ENCODE measurements at regions not wholly inside any gene's neighbourhood (a gene's known extent, or its start where the extent isn't known, plus 50 kb on each side); places are given as distances from the start of the nearest gene placed in this dataset.

DNA sequence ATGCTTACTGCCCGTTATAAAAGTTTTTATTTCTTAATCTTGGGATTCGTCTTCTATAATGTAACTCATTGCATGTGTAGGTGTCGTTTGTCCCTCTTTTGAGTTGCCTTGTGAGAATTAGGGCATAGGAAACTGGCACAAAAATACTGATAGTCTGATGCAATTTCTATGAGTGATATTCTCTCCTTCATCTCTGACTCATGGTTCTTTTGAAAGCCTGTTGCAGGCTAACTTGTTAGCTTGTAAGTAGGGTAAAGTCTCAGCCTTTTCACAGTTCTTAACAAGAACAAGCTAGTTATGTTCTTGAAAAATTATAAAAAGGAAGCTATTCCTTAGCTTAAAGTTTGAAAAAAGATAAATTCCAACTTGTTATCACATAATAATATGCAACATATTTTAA is 1085.4 kb upstream of the NRXN1 start:
- Histone ChIP-seq H3K4me3 (ENCODE audit: low read length) (no peak overlapping the region), H3K27ac (ENCODE audit: low read length) (no peak overlapping the region), H3K36me3 (ENCODE audit: control insufficient read depth, insufficient read depth, low read length) (no peaks in the 10 kb centered on the region), H3K9me3 (ENCODE audit: control insufficient read depth, low read depth, low read length) (no peaks in the 10 kb centered on the region), H3K27me3 (ENCODE audit: control insufficient read depth, insufficient read depth, low read length) (no peaks in the 10 kb centered on the region), H3K4me1 (ENCODE audit: control insufficient read depth, insufficient read depth, low read length) (no peaks in the 10 kb centered on the region)
- WGBS (ENCODE audit: insufficient coverage, low lambda C conversion rate): 77% methylated on average over 3 of the region's 3 CpGs
- peak; percentile 2 to 7 for DNase-seq

DNA sequence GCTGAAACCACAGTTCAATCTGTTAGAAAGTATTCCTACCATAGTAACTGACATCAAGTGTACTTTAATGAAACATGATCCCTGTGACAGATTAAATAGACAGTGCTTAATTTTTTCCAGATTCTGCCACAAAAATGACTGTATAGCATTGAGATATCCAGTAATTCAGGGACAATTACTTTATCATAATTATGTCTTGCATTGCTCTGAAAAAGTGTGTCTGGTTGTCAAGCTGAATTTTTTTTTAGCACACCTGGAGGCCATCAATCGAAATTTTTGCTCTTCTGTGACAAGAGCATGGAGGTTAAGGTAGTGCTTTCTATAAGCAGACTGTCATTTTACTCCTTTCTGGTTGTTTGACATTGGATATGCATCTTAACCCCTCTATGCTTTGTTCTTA is 1083.8 kb upstream of the NRXN1 start:
- Histone ChIP-seq H3K4me3 (ENCODE audit: low read length) (no peak overlapping the region), H3K9me3 (ENCODE audit: control insufficient read depth, low read depth, low read length) (no peaks in the 10 kb centered on the region), H3K4me1 (ENCODE audit: control insufficient read depth, insufficient read depth, low read length) (no peaks in the 10 kb centered on the region), H3K27ac (ENCODE audit: low read length) (no peak overlapping the region), H3K36me3 (ENCODE audit: control insufficient read depth, insufficient read depth, low read length) (no peaks in the 10 kb centered on the region), H3K27me3 (ENCODE audit: control insufficient read depth, insufficient read depth, low read length) (no peaks in the 10 kb centered on the region)
- WGBS (ENCODE audit: insufficient coverage, low lambda C conversion rate): no CpG with 5 or more reads among the region's 1 CpG
- DNase-seq: no peak

DNA sequence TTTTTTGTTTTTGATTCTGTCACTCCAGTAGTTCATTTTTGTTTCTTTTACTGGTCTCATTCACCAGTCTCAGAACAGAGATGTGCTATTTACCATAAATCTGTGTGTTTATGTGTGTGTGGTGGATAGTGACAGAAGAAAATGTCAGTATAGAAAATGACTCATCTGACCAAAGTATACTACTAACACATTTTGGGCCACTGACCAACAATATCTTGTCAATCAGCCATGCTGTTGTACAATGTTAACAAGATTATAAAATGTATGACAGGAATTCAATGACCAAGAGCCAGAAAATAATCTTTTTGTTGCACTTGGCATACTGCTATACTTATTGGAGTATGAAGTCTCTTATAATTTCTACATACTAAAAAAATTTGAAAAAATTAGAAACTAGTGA is 1081.4 kb upstream of the NRXN1 start:
- Histone ChIP-seq H3K9me3 (ENCODE audit: control insufficient read depth, low read depth, low read length) (peaks cover 5% of the 10 kb centered on the region), H3K4me3 (ENCODE audit: low read length) (no peak overlapping the region), H3K27me3 (ENCODE audit: control insufficient read depth, insufficient read depth, low read length) (no peaks in the 10 kb centered on the region), H3K27ac (ENCODE audit: low read length) (no peak overlapping the region), H3K36me3 (ENCODE audit: control insufficient read depth, insufficient read depth, low read length) (no peaks in the 10 kb centered on the region), H3K4me1 (ENCODE audit: control insufficient read depth, insufficient read depth, low read length) (no peaks in the 10 kb centered on the region)
- no peak for DNase-seq

DNA sequence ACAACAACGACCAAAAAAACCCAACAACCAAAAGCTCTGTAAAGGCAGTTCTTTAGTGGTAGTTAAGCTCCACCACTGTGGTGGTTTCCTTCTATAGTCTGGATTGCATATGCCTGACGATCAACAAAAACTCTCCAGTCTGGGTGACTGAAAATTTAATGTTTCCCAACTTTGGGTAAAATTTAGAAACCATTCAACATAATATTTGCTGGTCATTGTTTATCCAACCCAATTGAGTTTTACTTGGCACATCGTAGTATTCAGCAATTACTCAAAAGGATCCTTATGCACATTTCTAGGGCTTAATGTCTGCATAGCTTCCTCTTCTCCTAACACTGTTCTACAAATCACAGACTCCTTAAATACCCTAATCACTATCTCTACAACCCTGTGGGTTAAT is 1080.2 kb upstream of the NRXN1 start:
- WGBS (ENCODE audit: insufficient coverage, low lambda C conversion rate): 100% methylated on average over 1 of the region's 3 CpGs

DNA sequence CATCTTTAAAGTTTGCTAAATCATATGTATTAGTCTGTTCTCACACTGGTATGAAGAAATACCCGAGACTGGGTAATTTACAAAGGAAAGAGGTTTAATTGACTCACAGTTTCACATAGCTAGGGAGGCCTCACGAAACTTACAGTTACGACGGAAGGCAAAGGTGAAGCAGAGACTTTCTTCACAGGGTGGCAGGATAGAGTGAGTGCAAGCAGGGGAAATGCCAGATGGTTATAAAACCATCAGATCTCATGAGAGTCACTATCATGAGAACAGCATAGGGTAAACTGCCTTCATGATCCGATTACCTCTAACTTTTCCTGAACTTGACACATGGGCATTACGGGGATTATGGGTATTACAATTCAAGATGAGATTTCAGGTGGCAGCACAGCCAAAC is 1075.2 kb upstream of the NRXN1 start:
- Histone ChIP-seq H3K27me3 (ENCODE audit: control insufficient read depth, insufficient read depth, low read length) (no peaks in the 10 kb centered on the region), H3K36me3 (ENCODE audit: control insufficient read depth, insufficient read depth, low read length) (no peaks in the 10 kb centered on the region), H3K9me3 (ENCODE audit: control insufficient read depth, low read depth, low read length) (peaks cover 5% of the 10 kb centered on the region), H3K4me3 (ENCODE audit: low read length) (no peak overlapping the region), H3K27ac (ENCODE audit: low read length) (peak overlapping the region; percentile 40), H3K4me1 (ENCODE audit: control insufficient read depth, insufficient read depth, low read length) (peaks cover 3% of the 10 kb centered on the region)
- DNase-seq: peak; percentile 62 to 79
- WGBS (ENCODE audit: insufficient coverage, low lambda C conversion rate): 20% methylated on average over 2 of the region's 6 CpGs

More for the DNA sequence above, 1080.2 kb upstream of the NRXN1 start:
- no peak overlapping the region for H3K4me3 ChIP-seq (ENCODE audit: low read length)
- H3K27me3 ChIP-seq (ENCODE audit: control insufficient read depth, insufficient read depth, low read length): no peaks in the 10 kb centered on the region
- H3K4me1 ChIP-seq (ENCODE audit: control insufficient read depth, insufficient read depth, low read length): no peaks in the 10 kb centered on the region
- H3K27ac ChIP-seq (ENCODE audit: low read length): no peak overlapping the region
- DNase-seq: no peak
- no peaks in the 10 kb centered on the region for H3K36me3 ChIP-seq (ENCODE audit: control insufficient read depth, insufficient read depth, low read length)
- H3K9me3 ChIP-seq (ENCODE audit: control insufficient read depth, low read depth, low read length): peaks cover 5% of the 10 kb centered on the region

DNA sequence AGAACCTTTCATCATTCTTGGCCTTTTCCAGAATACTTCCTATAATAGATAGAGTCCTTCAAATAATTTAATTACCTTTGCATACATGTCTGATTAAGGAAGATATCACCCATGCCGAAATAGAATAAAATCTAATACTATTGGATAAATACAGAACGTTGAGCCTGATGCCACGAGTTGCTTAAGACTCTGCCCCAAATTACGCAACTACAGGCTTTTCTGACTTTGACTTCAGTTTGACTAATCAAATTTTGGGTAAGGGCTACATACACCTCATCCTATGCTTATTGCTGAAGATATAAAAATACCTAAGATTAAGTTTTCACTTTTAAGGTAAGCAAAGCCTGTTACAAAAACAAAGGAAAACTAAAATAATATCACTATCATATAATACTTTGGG is 1065.1 kb upstream of the NRXN1 start:
- Histone ChIP-seq H3K9me3 (ENCODE audit: control insufficient read depth, low read depth, low read length) (no peaks in the 10 kb centered on the region), H3K27ac (ENCODE audit: low read length) (no peak overlapping the region), H3K4me3 (ENCODE audit: low read length) (no peak overlapping the region), H3K36me3 (ENCODE audit: control insufficient read depth, insufficient read depth, low read length) (no peaks in the 10 kb centered on the region), H3K4me1 (ENCODE audit: control insufficient read depth, insufficient read depth, low read length) (no peaks in the 10 kb centered on the region), H3K27me3 (ENCODE audit: control insufficient read depth, insufficient read depth, low read length) (no peaks in the 10 kb centered on the region)
- DNase-seq: no peak
- 93% methylated on average over 3 of the region's 4 CpGs for WGBS (ENCODE audit: insufficient coverage, low lambda C conversion rate)

DNA sequence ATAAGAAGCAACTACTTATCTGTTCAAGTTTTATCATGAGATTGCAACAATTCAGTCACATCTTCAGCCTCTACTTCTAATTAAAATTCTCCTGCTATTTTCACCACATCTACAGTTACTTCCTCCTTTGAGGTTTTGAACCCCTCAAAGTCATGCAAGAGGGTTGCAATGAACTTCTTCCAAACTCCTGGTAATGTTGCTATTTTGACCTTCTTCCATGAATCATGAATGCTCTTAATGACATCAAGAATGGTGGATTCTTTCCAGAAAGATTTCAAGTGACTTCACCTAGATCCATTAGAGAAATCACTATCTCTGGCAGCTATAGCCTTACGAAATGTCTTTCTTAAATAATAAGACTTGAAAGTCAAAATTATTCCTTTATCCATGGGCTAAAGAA is 1052.8 kb upstream of the NRXN1 start:
- H3K4me3 ChIP-seq (ENCODE audit: low read length): no peak overlapping the region
- no peaks in the 10 kb centered on the region for H3K36me3 ChIP-seq (ENCODE audit: control insufficient read depth, insufficient read depth, low read length)
- no peak overlapping the region for H3K27ac ChIP-seq (ENCODE audit: low read length)
- WGBS (ENCODE audit: insufficient coverage, low lambda C conversion rate): no CpG with 5 or more reads among the region's 1 CpG
- H3K4me1 ChIP-seq (ENCODE audit: control insufficient read depth, insufficient read depth, low read length): no peaks in the 10 kb centered on the region
- no peaks in the 10 kb centered on the region for H3K9me3 ChIP-seq (ENCODE audit: control insufficient read depth, low read depth, low read length)
- no peaks in the 10 kb centered on the region for H3K27me3 ChIP-seq (ENCODE audit: control insufficient read depth, insufficient read depth, low read length)
- no peak for DNase-seq

DNA sequence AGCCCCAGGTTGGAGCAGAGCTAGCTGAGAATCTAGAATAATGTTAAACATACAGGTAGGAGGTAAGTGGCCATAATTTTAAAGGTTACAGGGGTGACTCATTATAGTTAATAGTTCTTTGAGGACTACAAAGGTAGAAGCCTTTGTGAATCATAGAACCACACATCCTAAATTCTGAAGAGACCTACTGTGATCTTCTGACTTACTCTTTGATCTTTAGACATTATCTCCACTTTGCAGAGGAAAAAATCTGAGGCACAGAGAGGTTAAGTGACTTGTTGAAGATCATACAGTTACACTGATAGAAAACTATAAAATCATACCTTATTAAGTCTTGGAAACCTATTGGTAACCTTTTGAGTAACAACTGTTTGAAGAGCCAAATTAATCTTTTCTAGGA is 1051.3 kb upstream of the NRXN1 start:
- DNase-seq: no peak
- Histone ChIP-seq H3K9me3 (ENCODE audit: control insufficient read depth, low read depth, low read length) (no peaks in the 10 kb centered on the region), H3K4me3 (ENCODE audit: low read length) (no peak overlapping the region), H3K4me1 (ENCODE audit: control insufficient read depth, insufficient read depth, low read length) (no peaks in the 10 kb centered on the region), H3K36me3 (ENCODE audit: control insufficient read depth, insufficient read depth, low read length) (no peaks in the 10 kb centered on the region), H3K27ac (ENCODE audit: low read length) (no peak overlapping the region), H3K27me3 (ENCODE audit: control insufficient read depth, insufficient read depth, low read length) (no peaks in the 10 kb centered on the region)

DNA sequence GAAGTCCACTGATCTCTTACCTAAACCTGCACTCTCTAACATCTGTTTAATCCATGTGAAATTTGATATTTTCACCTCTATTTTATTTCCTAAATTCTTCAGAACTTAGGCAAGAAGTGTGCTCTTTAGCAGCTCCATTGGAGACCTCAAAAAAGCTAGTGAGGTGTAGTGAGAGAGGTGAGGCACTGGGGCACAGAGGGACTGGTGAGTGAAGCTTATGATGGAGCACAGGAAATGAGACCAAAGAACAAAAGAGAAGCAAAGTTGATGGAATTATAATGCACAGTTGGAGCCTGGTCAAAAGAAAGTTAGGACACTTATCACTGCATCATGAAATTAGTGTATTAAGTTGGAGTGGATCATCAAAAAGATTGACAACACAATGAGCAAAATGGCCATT is 1050.7 kb upstream of the NRXN1 start:
- Histone ChIP-seq H3K4me1 (ENCODE audit: control insufficient read depth, insufficient read depth, low read length) (no peaks in the 10 kb centered on the region), H3K27ac (ENCODE audit: low read length) (no peak overlapping the region), H3K9me3 (ENCODE audit: control insufficient read depth, low read depth, low read length) (no peaks in the 10 kb centered on the region), H3K27me3 (ENCODE audit: control insufficient read depth, insufficient read depth, low read length) (no peaks in the 10 kb centered on the region), H3K36me3 (ENCODE audit: control insufficient read depth, insufficient read depth, low read length) (no peaks in the 10 kb centered on the region), H3K4me3 (ENCODE audit: low read length) (no peak overlapping the region)
- DNase-seq: no peak

DNA sequence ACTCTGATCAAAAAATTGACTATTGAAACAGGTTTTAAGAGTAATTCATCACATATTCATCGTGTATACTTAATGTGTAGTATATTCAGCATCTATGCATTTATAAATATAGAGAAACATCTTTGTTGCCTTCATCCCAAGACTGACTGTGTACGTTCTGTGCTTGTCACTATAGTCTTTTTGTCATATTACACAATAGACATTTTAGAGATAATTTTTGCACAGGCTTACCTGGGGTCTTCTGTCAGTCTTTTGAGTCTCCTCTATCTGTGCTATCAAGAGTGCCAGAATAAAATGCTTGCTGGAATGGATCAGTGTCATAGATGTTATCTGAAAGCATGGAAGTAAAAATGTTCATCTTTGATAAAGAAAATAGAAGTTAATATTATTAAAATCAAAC is 1047.7 kb upstream of the NRXN1 start:
- no CpG with 5 or more reads among the region's 2 CpGs for WGBS (ENCODE audit: insufficient coverage, low lambda C conversion rate)

DNA sequence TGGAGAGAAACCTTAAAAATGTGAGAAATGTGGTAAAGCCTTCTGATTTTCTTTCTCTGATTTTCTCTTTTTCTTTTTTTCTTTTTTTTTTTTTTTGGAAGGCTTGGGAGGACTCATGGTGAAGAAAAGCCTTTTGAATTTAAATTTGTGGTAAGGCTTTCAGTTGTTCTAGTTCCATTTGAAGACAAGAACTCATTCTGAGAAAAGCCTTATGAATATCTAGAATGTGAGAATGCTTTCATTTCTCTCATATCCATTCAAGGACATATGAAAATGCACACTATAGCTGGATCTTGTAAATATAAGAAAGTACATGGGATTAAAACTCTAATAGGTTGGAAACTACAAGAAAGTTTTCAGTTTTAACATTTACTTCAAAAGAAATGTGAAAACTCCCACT is 1045.2 kb upstream of the NRXN1 start:
- no peaks in the 10 kb centered on the region for H3K9me3 ChIP-seq (ENCODE audit: control insufficient read depth, low read depth, low read length)
- H3K36me3 ChIP-seq (ENCODE audit: control insufficient read depth, insufficient read depth, low read length): no peaks in the 10 kb centered on the region
- no peaks in the 10 kb centered on the region for H3K4me1 ChIP-seq (ENCODE audit: control insufficient read depth, insufficient read depth, low read length)
- no peak overlapping the region for H3K27ac ChIP-seq (ENCODE audit: low read length)
- no peak for DNase-seq
- H3K4me3 ChIP-seq (ENCODE audit: low read length): no peak overlapping the region
- no peaks in the 10 kb centered on the region for H3K27me3 ChIP-seq (ENCODE audit: control insufficient read depth, insufficient read depth, low read length)

More for the DNA sequence above, 1047.7 kb upstream of the NRXN1 start:
- no peak overlapping the region for H3K4me3 ChIP-seq (ENCODE audit: low read length)
- no peaks in the 10 kb centered on the region for H3K36me3 ChIP-seq (ENCODE audit: control insufficient read depth, insufficient read depth, low read length)
- H3K27ac ChIP-seq (ENCODE audit: low read length): no peak overlapping the region
- DNase-seq: no peak
- H3K9me3 ChIP-seq (ENCODE audit: control insufficient read depth, low read depth, low read length): no peaks in the 10 kb centered on the region
- no peaks in the 10 kb centered on the region for H3K4me1 ChIP-seq (ENCODE audit: control insufficient read depth, insufficient read depth, low read length)
- H3K27me3 ChIP-seq (ENCODE audit: control insufficient read depth, insufficient read depth, low read length): no peaks in the 10 kb centered on the region

Measured in large intestine (tissue), 3 donors.